Limb (tissue), 2 donors: ENCODE measurements at regions not wholly inside any gene's neighbourhood (a gene's known extent, or its start where the extent isn't known, plus 50 kb on each side); places are given as distances from the start of the nearest gene placed in this dataset.

ENCODE experiments used
- DNase-seq, 2 donors: peaks; one replicate each; pipeline ENCODE4 v3.0.0-alpha.2; 2016; ENCODE audit errors: extremely low spot score in 2 of 2

DNA sequence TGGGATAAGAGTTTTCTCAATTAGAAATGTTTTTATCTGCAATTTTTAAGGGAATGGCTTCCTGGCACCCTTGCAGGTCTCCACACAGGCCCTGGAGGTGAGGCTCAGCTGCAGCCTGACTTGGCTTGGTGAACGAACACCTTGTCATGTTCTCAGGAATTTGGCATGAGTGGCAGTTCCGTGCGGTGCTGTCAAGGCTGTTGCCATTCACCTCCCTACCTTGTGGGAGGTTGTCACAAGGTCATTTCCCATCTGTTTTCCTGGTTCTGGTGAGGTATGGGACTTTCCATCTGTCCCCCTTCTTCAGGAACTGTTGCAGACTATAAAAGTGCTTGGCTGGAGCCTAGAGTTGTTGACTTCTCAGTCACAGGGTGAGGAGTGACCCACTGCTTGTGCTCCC is 82.9 kb downstream of the ELOVL4 start:
- DNase-seq = no peak

DNA sequence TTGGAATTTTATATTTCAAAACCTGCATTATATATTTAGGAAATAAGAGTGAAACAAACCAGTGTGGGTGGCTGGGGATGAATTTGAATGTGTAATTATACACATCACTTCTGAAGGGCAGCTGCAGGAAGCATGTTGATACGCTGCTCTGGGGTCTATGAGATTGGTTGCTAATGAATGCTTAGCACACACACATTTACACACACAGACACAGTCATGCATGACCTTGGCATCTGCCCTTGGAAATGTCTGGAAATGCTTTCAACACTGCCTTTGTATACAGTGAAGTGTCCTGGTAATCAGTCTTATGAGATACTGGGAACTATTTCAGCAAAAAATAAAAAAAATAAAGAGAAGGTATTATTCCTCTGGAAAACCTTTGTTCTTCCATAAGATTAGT is 83.4 kb downstream of the ELOVL4 start:
- no peak for DNase-seq

- no peak for DNase-seq
Measured at GRCh38 chr6:79863566-79863965, 83.8 kb downstream of the ELOVL4 start.

DNA sequence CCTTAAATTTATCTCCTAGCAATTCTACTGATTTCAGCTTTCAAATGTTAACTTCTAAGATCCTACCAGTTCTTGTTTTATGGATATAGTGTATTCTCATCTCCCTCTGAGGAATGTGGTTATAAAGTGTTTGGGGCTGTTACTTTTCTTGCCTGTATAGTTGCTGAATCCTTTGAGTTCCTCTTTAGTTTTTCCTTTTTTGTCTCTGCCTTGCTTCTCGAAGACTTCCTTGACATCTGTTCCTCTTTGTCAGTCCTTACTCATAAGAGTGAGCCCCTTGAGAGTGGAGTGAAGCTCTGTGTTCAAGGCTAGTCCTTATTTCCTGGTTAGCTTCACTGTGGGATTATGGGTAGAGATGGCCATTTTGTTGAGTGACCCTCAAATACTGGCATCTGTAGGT is 84.6 kb downstream of the ELOVL4 start:
- DNase-seq = no peak

DNA sequence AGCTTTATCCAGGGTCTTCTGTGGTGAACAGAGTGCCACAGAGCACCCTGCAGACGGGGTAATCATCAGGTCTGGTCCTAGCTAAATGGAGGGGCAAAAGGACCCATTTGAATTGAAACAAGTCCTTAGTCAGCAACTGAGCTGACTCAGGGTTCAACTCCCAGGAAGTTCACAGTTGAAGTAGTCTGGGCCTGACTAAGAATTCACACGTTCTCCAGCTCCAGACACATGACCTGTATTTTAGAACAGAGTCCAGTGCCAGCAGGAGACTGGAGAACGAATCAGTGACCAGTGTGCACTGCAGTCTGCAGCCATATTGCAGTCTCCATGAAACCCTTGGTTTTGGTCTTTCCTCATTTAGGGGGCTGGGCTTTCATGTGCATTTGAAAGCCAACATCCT is 85.2 kb downstream of the ELOVL4 start:
- DNase-seq = no peak

DNA sequence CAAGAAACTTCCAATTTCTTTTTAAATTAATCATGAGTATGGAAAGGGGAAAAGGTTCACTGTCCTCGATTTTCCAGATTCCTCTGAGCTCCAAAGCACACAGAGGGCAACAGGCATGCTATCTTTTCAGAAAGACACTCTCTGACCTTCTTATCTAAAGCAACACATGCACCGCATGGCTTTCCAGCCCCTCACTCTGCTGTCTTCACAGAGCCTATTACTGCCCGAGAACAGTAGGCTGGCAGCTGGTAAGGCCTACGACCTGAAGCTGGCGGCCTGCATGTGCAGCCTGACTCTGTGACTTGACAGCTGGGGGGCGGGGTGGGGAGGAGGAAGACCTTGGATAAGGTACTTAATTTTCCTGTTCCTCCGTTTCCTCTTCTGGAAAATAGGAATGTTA is 86.3 kb downstream of the ELOVL4 start:
- no peak for DNase-seq

GRCh38 chr6:79847426-79847825 is 99.9 kb downstream of the ELOVL4 start:
- no peak for DNase-seq

DNA sequence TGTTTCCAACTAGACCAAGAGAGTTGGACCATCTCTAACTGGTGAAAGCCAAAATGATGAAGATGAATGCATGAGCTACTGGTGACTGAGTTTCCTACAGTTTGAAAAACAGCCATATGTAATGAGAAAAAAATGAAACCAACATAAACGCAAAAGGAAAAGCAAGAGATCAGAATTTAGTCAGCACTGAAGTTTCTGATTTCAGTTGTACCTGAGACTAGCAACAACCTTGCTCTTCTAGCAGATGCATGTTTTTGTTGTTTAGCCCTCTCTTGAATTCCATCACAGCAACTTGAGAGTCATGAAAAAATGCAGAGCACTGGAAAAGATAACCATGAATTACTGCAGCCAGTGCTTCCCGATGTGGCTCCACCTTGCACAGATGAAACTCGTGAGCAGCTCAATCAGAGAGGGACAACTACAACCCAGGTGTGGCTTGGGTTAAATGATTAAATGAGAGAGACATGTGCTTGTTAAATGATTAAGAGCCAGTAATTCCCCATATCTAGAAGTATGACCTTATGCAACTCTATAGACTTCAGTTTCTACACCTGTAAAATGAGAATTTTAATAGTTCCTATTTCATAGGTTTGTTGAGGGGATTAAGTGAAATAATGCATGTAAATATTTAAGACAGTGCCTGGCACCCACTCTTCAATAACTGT is 104.8 kb downstream of the ELOVL4 start:
- DNase-seq = no peak

- DNase-seq = no peak
Measured at GRCh38 chr6:79841577-79842375, 105.6 kb downstream of the ELOVL4 start.

- DNase-seq = no peak
Measured at GRCh38 chr6:79838851-79839250, 108.5 kb downstream of the ELOVL4 start.

- no peak for DNase-seq
Measured at GRCh38 chr6:79833964-79834284, 113.4 kb downstream of the ELOVL4 start.

- peak in 1 of 2 donors; percentile 18 for DNase-seq
Measured at GRCh38 chr6:79833264-79833963, 113.9 kb downstream of the ELOVL4 start.

GRCh38 chr6:79832723-79833122 is 114.6 kb downstream of the ELOVL4 start:
- no peak for DNase-seq

GRCh38 chr6:79824202-79824601 is 123.2 kb downstream of the ELOVL4 start:
- no peak for DNase-seq

DNA sequence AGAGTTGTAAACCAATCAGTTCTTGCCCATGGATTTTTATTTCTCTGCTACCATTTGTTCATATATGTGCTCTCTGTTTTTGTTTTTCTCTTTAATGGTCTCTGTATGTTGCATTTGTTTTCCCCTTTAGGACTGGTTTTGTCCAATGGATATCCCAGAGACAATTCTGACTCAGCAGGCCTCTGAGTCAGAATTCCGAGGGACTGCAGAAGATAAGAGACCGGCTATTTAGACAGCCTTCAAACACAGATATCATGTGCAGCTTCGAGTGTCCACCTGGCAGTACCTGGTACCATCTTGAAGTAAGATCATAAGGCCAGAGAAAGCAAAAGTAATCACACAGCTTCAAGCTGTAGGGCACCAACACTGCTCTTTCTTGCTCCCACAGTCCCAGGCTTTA is 125.5 kb downstream of the ELOVL4 start:
- no peak for DNase-seq

DNA sequence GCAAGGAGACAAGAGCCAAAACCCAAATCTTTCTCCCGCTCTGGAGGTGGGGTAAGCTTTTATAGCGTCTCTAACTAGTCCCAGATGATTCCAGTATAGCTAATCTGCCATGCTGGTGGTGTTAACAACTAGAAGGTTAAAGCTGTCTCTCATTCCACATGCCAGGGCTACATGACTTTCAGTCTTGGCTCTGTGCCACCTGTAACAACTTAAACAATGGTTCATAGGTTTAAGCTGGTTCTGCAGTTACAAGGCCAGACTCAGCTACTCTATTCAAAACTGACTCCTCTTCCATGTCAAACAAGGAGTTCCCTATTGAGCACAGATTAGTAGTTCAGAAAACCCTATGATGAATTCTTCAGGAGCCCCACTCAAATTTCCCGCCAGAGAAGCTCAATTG is 128.9 kb downstream of the ELOVL4 start:
- no peak for DNase-seq

GRCh38 chr6:79814940-79815339 is 132.4 kb downstream of the ELOVL4 start:
- no peak for DNase-seq

DNA sequence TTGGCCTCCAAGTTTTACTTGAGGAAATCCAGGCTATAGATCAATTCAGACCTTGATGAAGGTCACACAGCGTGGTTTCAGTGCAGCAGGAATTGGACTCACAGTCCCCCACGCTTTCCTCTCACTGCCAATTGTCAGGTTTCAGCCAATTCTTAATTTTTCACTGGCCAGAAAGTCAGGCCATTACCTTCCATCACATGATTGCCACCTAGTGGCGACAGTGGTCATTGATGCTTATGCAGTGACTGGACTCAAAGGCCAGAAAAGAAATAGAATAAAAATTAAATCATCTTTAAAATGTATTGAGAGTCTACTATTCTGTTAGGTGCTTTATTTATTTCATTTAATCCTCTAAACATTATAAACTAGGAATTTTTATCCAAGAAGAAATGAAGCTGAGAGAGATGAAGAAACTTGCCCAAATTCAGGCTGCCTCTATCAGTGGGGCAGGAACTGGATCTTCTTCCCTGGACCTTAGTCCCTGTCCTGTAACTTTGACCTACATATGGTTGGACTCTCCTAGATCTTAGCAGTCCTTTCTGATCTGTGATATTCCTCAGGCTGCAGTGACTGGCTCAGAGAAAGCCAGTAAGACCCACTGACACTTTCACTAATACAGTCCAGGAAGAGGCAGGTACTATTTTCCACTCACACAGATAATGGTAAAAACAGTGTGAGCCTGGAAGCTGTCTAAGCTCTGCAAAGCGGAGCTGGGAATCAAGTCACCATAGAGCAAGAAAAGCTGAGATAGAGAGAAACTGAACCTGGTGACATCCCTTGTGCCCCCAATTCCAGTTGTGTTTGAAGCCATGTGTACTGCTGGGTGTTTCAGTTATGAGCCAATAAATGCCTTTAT is 133.3 kb downstream of the ELOVL4 start:
- peak; percentile 62 to 81 for DNase-seq

GRCh38 chr6:79813143-79813850 is 134.1 kb downstream of the ELOVL4 start:
- DNase-seq = no peak

DNA sequence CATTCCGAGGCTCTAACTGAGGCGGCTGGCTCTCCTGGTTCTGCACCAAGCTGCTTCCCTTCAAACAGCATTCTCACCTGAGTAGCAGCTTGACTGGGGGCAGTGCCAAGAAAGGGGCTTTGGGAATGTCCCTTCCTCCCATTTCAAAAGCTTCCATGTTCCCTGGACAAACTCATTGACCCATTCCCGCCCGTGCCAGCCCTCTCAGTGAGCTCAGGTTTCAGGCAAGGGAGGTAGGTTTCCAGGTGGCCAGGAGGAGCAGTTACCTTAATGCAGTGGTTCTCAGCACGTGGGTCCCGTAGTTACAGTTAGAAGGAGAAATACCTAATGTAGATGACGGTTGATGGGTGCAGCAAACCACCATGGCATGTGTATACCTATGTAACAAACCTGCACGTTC is 135.2 kb downstream of the ELOVL4 start:
- no peak for DNase-seq

GRCh38 chr6:79810871-79811270 is 136.5 kb downstream of the ELOVL4 start:
- DNase-seq = no peak
